CD4-positive, alpha-beta T cell treated with Interferon alpha-2 for 1 hour (primary cell): ENCODE measurements at regions not wholly inside any gene's neighbourhood (a gene's known extent, or its start where the extent isn't known, plus 50 kb on each side); places are given as distances from the start of the nearest gene placed in this dataset.

Experiments
- DNase-seq, 2 donors: peaks; one replicate each; pipeline ENCODE4 v3.0.0-alpha.2; 2020 to 2022

- DNase-seq, result no peak
Observed at GRCh38 chr2:212596276-212596675, 57.7 kb upstream of the ERBB4 start.

DNA sequence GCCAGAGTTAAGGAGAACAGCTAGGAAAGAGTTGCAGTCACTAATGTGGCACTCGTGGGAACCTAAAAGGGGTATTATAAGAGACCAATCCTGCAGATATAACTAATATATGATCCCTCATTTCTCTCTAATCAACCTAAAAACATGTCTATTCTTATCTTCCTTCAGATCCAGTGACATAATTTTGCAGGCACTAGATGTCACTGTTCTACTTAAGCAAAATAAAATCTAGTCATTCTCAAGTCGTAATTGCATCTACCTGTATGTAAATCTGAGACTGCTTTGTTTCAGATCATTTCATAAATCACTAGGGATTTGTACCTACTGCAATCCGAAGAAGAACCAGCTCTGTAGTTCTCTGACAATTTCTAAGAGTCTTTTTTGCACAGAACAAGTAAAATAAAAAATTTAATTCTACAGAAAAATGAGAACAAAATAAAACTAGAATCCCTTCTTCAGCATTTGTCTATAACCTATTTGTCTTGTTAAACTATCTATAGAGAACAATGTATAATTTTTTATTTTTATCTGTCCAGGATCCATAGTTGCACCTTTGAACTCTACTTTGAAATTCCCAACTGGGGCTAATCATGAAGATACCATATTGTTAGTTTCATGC is 56.5 kb upstream of the ERBB4 start:
- DNase-seq, result no peak

GRCh38 chr2:212592695-212593094 is 54.1 kb upstream of the ERBB4 start:
- no peak for DNase-seq
